Skeletal muscle satellite cell (primary cell): ENCODE measurements at regions not wholly inside any gene's neighbourhood (a gene's known extent, or its start where the extent isn't known, plus 50 kb on each side); places are given as distances from the start of the nearest gene placed in this dataset.

Source experiments
- H3K27me3 ChIP-seq: 2 replicates; pipeline ENCODE4 v1.7.0; 2013; ENCODE audit warnings: low read length; ENCODE audit not compliant: control insufficient read depth, insufficient read depth
- H3K36me3 ChIP-seq: 2 replicates; pipeline ENCODE4 v1.7.0; 2013; ENCODE audit warnings: mild to moderate bottlenecking, control low read depth, low read length; ENCODE audit not compliant: insufficient read depth
- H3K4me1 ChIP-seq: 2 replicates; pipeline ENCODE4 v1.7.0; 2013; ENCODE audit warnings: low read length; ENCODE audit not compliant: control insufficient read depth, insufficient read depth
- H3K4me2 ChIP-seq: 2 replicates; pipeline ENCODE4 v1.7.0; 2013; ENCODE audit warnings: mild to moderate bottlenecking, low read length
- H3K4me3 ChIP-seq: 2 replicates; pipeline ENCODE4 v1.7.0; 2013; ENCODE audit warnings: low read length
- H3K9ac ChIP-seq: 2 replicates; pipeline ENCODE4 v1.7.0; 2013; ENCODE audit warnings: mild to moderate bottlenecking, low read depth, low read length, moderate library complexity
- H3K9me3 ChIP-seq: replicated peaks from 2 replicates; pipeline ENCODE4 v1.7.0; 2013; ENCODE audit warnings: mild to moderate bottlenecking, control low read depth, low read length

GRCh38 chr13:50523307-50523706, 320.2 kb downstream of the DLEU7 start:
- H3K4me2 ChIP-seq, result no peak overlapping the region
- H3K4me3 ChIP-seq, result no peak overlapping the region
- no peaks in the 10 kb centered on the region for H3K9me3 ChIP-seq
- peaks cover 23% of the 10 kb centered on the region for H3K4me1 ChIP-seq
- no peak overlapping the region for H3K9ac ChIP-seq
- no peaks in the 10 kb centered on the region for H3K27me3 ChIP-seq
- H3K36me3 ChIP-seq, result no peaks in the 10 kb centered on the region

GRCh38 chr13:50524560-50524959, 318.9 kb downstream of the DLEU7 start:
- Histone ChIP-seq H3K27me3 (no peaks in the 10 kb centered on the region), H3K9ac (no peak overlapping the region), H3K4me2 (no peak overlapping the region), H3K36me3 (no peaks in the 10 kb centered on the region), H3K9me3 (no peaks in the 10 kb centered on the region), H3K4me3 (no peak overlapping the region), H3K4me1 (peaks cover 26% of the 10 kb centered on the region)

- H3K4me2 ChIP-seq, result no peak overlapping the region
- no peak overlapping the region for H3K9ac ChIP-seq
- H3K9me3 ChIP-seq, result no peaks in the 10 kb centered on the region
- no peak overlapping the region for H3K4me3 ChIP-seq
- no peaks in the 10 kb centered on the region for H3K27me3 ChIP-seq
- peaks cover 33% of the 10 kb centered on the region for H3K4me1 ChIP-seq
- H3K36me3 ChIP-seq, result no peaks in the 10 kb centered on the region
Observed at GRCh38 chr13:50526661-50527071, 316.8 kb downstream of the DLEU7 start.

- H3K27me3 ChIP-seq, result no peaks in the 10 kb centered on the region
- no peak overlapping the region for H3K4me3 ChIP-seq
- H3K4me2 ChIP-seq, result no peak overlapping the region
- H3K9me3 ChIP-seq, result no peaks in the 10 kb centered on the region
- no peak overlapping the region for H3K9ac ChIP-seq
- peaks cover 33% of the 10 kb centered on the region for H3K4me1 ChIP-seq
- no peaks in the 10 kb centered on the region for H3K36me3 ChIP-seq
Observed at GRCh38 chr13:50527188-50527587, 316.3 kb downstream of the DLEU7 start.

- Histone ChIP-seq H3K9me3 (no peaks in the 10 kb centered on the region), H3K4me2 (no peak overlapping the region), H3K36me3 (no peaks in the 10 kb centered on the region), H3K27me3 (no peaks in the 10 kb centered on the region), H3K4me3 (no peak overlapping the region), H3K4me1 (peaks cover 33% of the 10 kb centered on the region), H3K9ac (no peak overlapping the region)
Observed at GRCh38 chr13:50527612-50528509, 315.6 kb downstream of the DLEU7 start.

GRCh38 chr13:50529154-50529882, 314.2 kb downstream of the DLEU7 start:
- no peaks in the 10 kb centered on the region for H3K36me3 ChIP-seq
- peak overlapping the region; percentile 78 for H3K4me2 ChIP-seq
- H3K4me1 ChIP-seq, result peaks cover 25% of the 10 kb centered on the region
- H3K27me3 ChIP-seq, result no peaks in the 10 kb centered on the region
- H3K4me3 ChIP-seq, result peak overlapping the region; percentile 48
- peak overlapping the region; percentile 52 for H3K9ac ChIP-seq
- no peaks in the 10 kb centered on the region for H3K9me3 ChIP-seq

- Histone ChIP-seq H3K4me2 (no peak overlapping the region), H3K36me3 (no peaks in the 10 kb centered on the region), H3K9me3 (peaks cover 3% of the 10 kb centered on the region), H3K4me1 (peaks cover 36% of the 10 kb centered on the region), H3K9ac (no peak overlapping the region), H3K4me3 (no peak overlapping the region), H3K27me3 (no peaks in the 10 kb centered on the region)
Observed at GRCh38 chr13:50531917-50532899, 311.3 kb downstream of the DLEU7 start.

- Histone ChIP-seq H3K4me1 (peaks cover 16% of the 10 kb centered on the region), H3K36me3 (no peaks in the 10 kb centered on the region), H3K4me3 (no peak overlapping the region), H3K4me2 (no peak overlapping the region), H3K9ac (no peak overlapping the region), H3K9me3 (peaks cover 3% of the 10 kb centered on the region), H3K27me3 (no peaks in the 10 kb centered on the region)
Observed at GRCh38 chr13:50535050-50535449, 308.4 kb downstream of the DLEU7 start.

GRCh38 chr13:50537029-50537428, 306.5 kb downstream of the DLEU7 start:
- Histone ChIP-seq H3K36me3 (no peaks in the 10 kb centered on the region), H3K4me3 (no peak overlapping the region), H3K9me3 (peaks cover 3% of the 10 kb centered on the region)

GRCh38 chr13:50539791-50540530, 303.5 kb downstream of the DLEU7 start:
- Histone ChIP-seq H3K9ac (no peak overlapping the region), H3K4me3 (no peak overlapping the region), H3K4me2 (no peak overlapping the region), H3K27me3 (no peaks in the 10 kb centered on the region), H3K4me1 (peaks cover 29% of the 10 kb centered on the region), H3K36me3 (no peaks in the 10 kb centered on the region), H3K9me3 (peaks cover 3% of the 10 kb centered on the region)

More at GRCh38 chr13:50537029-50537428, 306.5 kb downstream of the DLEU7 start:
- Histone ChIP-seq H3K9ac (no peak overlapping the region), H3K4me2 (no peak overlapping the region), H3K27me3 (no peaks in the 10 kb centered on the region), H3K4me1 (peaks cover 13% of the 10 kb centered on the region)
